GM18873 (cell line): ENCODE measurements at regions not wholly inside any gene's neighbourhood (a gene's known extent, or its start where the extent isn't known, plus 50 kb on each side); places are given as distances from the start of the nearest gene placed in this dataset.

ENCODE experiments used
- ATAC-seq: cut with Tn5 transposase; IDR thresholded peaks from one replicate; pipeline ENCODE4 v1.9.1; 2021; ENCODE audit warnings: mild to moderate bottlenecking, moderate library complexity, moderate number of reproducible peaks; ENCODE audit not compliant: unreplicated experiment, low FRiP score

- ATAC-seq = no peak
Observed at GRCh38 chr14:105860615-105861580, 334.5 kb downstream of the TMEM121 start.

- no peak for ATAC-seq
Observed at GRCh38 chr14:105861985-105862465, 335.6 kb downstream of the TMEM121 start.

GRCh38 chr14:105862581-105863239 lies 336.3 kb downstream of the TMEM121 start:
- ATAC-seq = no peak

- no peak for ATAC-seq
Observed at GRCh38 chr14:105863296-105864108, 337.1 kb downstream of the TMEM121 start.

GRCh38 chr14:105864116-105864515 lies 337.7 kb downstream of the TMEM121 start:
- ATAC-seq = no peak

GRCh38 chr14:105864651-105865265 lies 338.4 kb downstream of the TMEM121 start:
- ATAC-seq = no peak

GRCh38 chr14:105865266-105865903 lies 339.0 kb downstream of the TMEM121 start:
- no peak for ATAC-seq

- no peak for ATAC-seq
Observed at GRCh38 chr14:105865904-105866840, 339.8 kb downstream of the TMEM121 start.

- no peak for ATAC-seq
Observed at GRCh38 chr14:105866841-105867321, 340.5 kb downstream of the TMEM121 start.

GRCh38 chr14:105867961-105868599 lies 341.7 kb downstream of the TMEM121 start:
- ATAC-seq = no peak

- no peak for ATAC-seq
Observed at GRCh38 chr14:105871590-105871989, 345.2 kb downstream of the TMEM121 start.

GRCh38 chr14:105873870-105874512 lies 347.6 kb downstream of the TMEM121 start:
- no peak for ATAC-seq

- ATAC-seq = no peak
Observed at GRCh38 chr14:105876158-105876557, 349.8 kb downstream of the TMEM121 start.

- ATAC-seq = no peak
Observed at GRCh38 chr14:105876829-105877228, 350.4 kb downstream of the TMEM121 start.

- ATAC-seq = no peak
Observed at GRCh38 chr14:105877645-105878044, 351.3 kb downstream of the TMEM121 start.

GRCh38 chr14:105878125-105878524 lies 351.7 kb downstream of the TMEM121 start:
- ATAC-seq = no peak

- ATAC-seq = no peak
Observed at GRCh38 chr14:105878554-105878953, 352.2 kb downstream of the TMEM121 start.

- ATAC-seq = no peak
Observed at GRCh38 chr14:105879503-105879866, 353.1 kb downstream of the TMEM121 start.
